Stimulated activated CD4-positive, alpha-beta T cell treated with anti-CD3 and anti-CD28 coated beads, Interleukin-2, amount 100 ng/mL, for 24 hours (primary cell): ENCODE measurements at regions not wholly inside any gene's neighbourhood (a gene's known extent, or its start where the extent isn't known, plus 50 kb on each side); places are given as distances from the start of the nearest gene placed in this dataset.

ENCODE experiments used
- DNase-seq, 2 donors: peaks; one replicate each; pipeline ENCODE4 v3.0.0-alpha.2; 2020

- DNase-seq, result no peak
These were observed 53.4 kb upstream of the PRKACB start for GRCh38 chr1:84090447-84091245.

DNA sequence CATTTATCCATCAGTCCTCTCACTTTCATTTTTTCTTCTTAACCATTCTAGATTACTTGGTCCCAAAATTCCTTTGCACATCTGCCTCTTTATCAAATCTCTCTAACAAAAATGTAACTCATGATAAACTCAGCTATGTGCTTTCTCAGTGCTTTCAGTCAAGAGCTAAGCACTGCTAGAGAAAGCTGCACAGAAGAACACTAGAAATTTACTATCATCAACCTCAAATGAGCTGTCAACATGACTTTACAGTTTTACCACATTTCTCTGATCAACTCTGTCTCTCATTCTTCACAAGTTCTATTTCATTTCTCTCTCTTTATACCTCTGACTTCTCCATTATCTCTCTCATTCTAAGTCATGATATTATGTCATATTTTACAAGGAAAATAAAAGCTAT, 54.2 kb upstream of the PRKACB start:
- no peak for DNase-seq

GRCh38 chr1:84089465-84089864, 54.6 kb upstream of the PRKACB start:
- DNase-seq, result no peak

DNA sequence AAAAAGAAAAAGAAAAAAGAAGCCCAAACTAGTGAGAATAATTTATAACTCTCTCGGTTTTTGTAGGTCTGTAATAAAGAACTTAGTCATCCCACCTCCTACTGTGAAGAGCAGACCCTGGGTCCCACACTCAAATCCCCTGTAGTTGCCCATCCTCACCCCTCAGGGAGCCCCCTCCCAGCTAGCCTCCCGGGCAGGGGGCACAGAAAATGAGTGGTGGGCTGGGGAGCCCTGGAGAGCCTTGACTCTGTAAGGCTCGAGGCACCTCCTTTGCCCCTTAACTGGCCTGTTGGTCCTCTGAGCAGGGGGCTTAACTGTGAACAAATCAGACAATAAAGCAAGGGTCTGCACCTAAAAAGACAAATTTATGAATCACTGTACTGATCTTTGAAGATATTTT, 57.5 kb upstream of the PRKACB start:
- no peak for DNase-seq

DNA sequence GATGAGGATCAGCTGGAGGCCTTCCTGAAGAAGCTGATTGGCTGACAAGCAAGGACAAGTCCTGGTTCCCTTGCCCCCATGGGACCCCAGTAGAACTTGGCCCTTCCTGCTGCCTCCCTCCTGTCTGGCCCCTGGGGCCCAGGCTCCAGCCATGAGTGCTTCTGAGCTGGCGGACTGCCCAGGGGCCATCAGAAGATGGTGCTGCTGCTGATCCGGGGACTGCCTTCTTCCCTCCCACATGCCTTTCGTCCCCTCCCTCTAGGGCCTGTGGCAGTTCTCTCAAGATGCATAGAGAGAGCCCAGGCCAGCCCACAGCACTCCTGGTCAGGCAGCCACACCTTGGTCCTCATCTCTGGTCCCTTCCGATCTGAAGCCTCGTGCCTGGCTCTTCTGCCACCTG, 57.9 kb upstream of the PRKACB start:
- no peak for DNase-seq

DNA sequence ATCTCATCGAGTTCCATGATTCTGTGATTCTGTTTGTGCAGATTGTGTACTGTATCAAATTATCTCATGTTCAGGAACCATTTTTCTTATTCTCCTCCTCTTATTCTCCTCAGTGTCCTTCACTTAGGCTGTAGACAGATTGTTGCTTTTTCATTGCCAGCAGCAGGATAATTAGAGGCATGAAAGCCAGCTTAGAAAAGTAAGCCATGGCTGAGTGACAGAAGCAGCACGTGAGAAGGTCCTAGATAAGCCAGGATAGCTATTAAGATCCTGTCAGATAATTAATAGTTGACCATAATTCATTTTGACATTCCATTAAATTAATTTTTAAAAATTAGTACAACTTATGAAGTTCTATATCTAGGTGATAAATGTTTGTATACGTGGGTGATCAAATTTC, 60.8 kb upstream of the PRKACB start:
- DNase-seq, result no peak

DNA sequence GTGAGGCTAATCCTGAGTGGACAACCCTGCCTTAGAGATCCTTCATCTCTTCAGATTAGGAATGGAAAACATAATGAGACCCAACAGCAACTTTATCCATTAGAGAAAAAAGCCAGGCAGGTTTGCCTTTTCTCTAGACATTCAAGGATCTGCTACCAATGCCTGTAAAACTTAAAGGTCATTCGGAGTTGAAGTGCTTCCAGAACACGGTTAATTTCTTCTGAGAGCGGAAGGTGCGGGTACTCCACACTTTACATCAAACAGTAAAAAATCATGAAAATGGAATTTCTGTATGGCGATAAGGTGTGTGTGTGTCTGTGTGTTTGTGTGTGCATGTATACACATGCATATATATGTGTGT, 65.2 kb upstream of the PRKACB start:
- no peak for DNase-seq

- DNase-seq, result peak in 1 of 2 donors; percentile 40
These were observed 65.8 kb upstream of the PRKACB start for GRCh38 chr1:84078108-84078841.

- peak; percentile 72 to 79 for DNase-seq
These were observed 66.5 kb upstream of the PRKACB start for GRCh38 chr1:84077476-84078107.

DNA sequence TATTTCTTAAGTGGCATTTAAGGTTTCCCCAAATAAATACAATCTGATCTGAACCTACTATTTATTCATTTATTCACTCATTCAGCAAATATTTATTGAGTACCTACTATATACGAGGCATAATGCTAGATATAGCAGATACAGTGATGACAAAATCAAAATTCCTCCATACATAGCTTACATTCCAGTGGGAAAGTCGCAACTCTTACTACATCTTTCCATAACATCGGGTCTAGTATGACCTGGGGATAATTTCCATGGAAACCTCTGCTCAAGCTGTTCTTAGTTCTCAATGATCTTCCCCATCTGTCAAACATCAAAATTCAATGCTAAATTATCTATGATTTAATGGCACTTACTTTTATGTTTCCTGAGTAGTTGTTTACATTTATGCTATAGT, 70.8 kb upstream of the PRKACB start:
- no peak for DNase-seq

GRCh38 chr1:84069236-84069845, 70.4 kb upstream of the TTLL7 start:
- DNase-seq, result no peak

GRCh38 chr1:84062496-84062895, 63.6 kb upstream of the TTLL7 start:
- no peak for DNase-seq

DNA sequence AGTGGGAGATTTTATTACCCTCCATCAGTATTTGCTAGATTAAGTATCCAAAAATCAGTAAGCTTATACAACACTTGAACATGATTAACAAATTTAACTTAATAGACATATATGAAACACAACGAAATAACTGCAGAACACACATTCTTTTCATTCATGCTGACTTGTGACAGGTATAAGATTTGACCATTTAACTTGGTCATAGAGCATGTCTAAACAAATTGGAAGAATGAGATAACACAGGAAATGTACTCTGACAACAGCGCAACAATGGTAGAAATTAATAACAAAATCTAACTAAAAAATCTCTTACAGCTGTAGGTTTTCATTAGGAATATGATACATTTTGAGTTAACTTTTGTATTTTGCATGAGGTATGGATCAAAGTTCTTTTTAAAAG, 62.4 kb upstream of the TTLL7 start:
- no peak for DNase-seq

DNA sequence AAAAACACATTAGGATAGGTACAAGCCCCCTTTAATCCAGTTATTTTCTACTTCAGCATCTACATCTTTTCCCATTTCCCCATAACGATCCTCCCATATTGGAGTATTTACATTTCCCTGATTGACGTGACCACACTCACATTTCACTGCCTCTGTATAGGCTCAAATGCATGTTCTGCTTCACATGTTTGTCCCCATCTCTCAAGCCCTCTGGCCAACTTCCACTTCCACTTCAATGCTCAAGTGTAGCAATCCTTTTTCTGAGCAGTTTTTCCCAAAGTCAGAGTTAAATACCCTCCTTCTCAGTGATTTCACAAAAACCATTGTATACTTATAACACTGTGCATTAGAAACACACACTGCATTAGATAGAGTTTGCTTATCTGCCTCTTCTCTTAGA, 61.8 kb upstream of the TTLL7 start:
- DNase-seq, result no peak

DNA sequence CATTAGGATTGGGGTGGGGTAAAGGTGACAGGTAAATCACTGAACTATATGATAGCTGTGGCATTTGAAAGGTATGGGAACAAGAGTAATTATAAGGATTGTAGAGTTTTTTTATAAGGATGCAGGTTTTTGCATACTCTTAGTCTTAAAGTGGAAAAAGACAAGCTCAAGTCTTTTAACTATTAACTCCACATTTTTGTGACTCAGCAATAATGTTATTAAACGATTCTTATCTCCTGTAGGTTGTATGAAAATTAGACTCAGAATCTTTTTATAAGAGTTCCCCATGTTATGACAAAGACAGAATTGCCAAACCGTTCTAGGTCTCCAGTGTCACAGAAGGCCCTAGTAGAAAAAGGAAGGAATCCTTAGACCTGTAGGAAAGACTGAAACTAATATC, 49.9 kb upstream of the TTLL7 start:
- no peak for DNase-seq
